H9 (cell line): ENCODE measurements at regions not wholly inside any gene's neighbourhood (a gene's known extent, or its start where the extent isn't known, plus 50 kb on each side); places are given as distances from the start of the nearest gene placed in this dataset.

Experiments used
- DNase-seq: peaks from one replicate; pipeline ENCODE4 v3.0.0-alpha.2; 2017
- H2AFZ ChIP-seq: one replicate; pipeline ENCODE4 v1.6.1; 2013; ENCODE audit warnings: mild to moderate bottlenecking, low read length, control low read depth, moderate library complexity
- H2AK5ac ChIP-seq: 2 replicates; pipeline ENCODE4 v1.6.1; 2013; ENCODE audit warnings: low read length, control low read depth, mixed read lengths; ENCODE audit not compliant: insufficient read length
- H2BK120ac ChIP-seq: one replicate; pipeline ENCODE4 v1.6.1; 2013; ENCODE audit warnings: low read depth, mild to moderate bottlenecking, low read length, control low read depth, inconsistent platforms; ENCODE audit not compliant: poor library complexity, severe bottlenecking
- H2BK12ac ChIP-seq: 2 replicates; pipeline ENCODE4 v1.6.1; 2013; ENCODE audit warnings: low read length, control low read depth, mixed read lengths, low read depth; ENCODE audit not compliant: insufficient read length
- H2BK15ac ChIP-seq: 2 replicates; pipeline ENCODE4 v1.6.1; 2013; ENCODE audit warnings: low read depth, low read length, control low read depth
- H2BK20ac ChIP-seq: one replicate; pipeline ENCODE4 v1.6.1; 2013; ENCODE audit warnings: low read depth, mild to moderate bottlenecking, low read length, control low read depth, inconsistent platforms; ENCODE audit not compliant: poor library complexity, severe bottlenecking
- H2BK5ac ChIP-seq: 2 replicates; pipeline ENCODE4 v1.6.1; 2013; ENCODE audit warnings: low read length, control low read depth, mixed read lengths; ENCODE audit not compliant: insufficient read length
- H3K14ac ChIP-seq: 2 replicates; pipeline ENCODE4 v1.6.1; 2013; ENCODE audit warnings: low read length, control low read depth; ENCODE audit not compliant: insufficient read depth
- H3K18ac ChIP-seq: 2 replicates; pipeline ENCODE4 v1.6.1; 2013; ENCODE audit warnings: low read depth, mild to moderate bottlenecking, mixed read lengths, low read length, control low read depth; ENCODE audit not compliant: insufficient read length
- H3K23ac ChIP-seq: 2 replicates; pipeline ENCODE4 v1.6.1; 2013; ENCODE audit warnings: low read length, control low read depth, mixed read lengths, low read depth; ENCODE audit not compliant: insufficient read length
- H3K23me2 ChIP-seq: 2 replicates; pipeline ENCODE4 v1.6.1; 2013; ENCODE audit warnings: low read depth, mild to moderate bottlenecking, mixed read lengths, low read length, control low read depth; ENCODE audit not compliant: insufficient read length, poor library complexity, severe bottlenecking
- H3K27ac ChIP-seq: 2 replicates; pipeline ENCODE4 v1.5.1; 2013; ENCODE audit warnings: low read length, control low read depth, mixed read lengths, low read depth; ENCODE audit not compliant: insufficient read length
- H3K27me3 ChIP-seq: 2 replicates; pipeline ENCODE4 v1.6.1; 2013; ENCODE audit warnings: low read length, control low read depth, inconsistent platforms; ENCODE audit not compliant: insufficient read depth
- H3K4ac ChIP-seq: 2 replicates; pipeline ENCODE4 v1.6.1; 2013; ENCODE audit warnings: low read depth, mild to moderate bottlenecking, control low read depth, inconsistent platforms, low read length, moderate library complexity
- H3K4me1 ChIP-seq: 2 replicates; pipeline ENCODE4 v1.6.1; 2013; ENCODE audit warnings: low read length, control low read depth, inconsistent platforms; ENCODE audit not compliant: insufficient read depth
- H3K4me2 ChIP-seq: 2 replicates; pipeline ENCODE4 v1.6.1; 2013; ENCODE audit warnings: low read length, control low read depth, mixed read lengths; ENCODE audit not compliant: insufficient read length, insufficient read depth
- H3K56ac ChIP-seq: 2 replicates; pipeline ENCODE4 v1.6.1; 2013; ENCODE audit warnings: low read depth, mild to moderate bottlenecking, mixed read lengths, low read length, control low read depth; ENCODE audit not compliant: insufficient read length
- H3K79me1 ChIP-seq: 2 replicates; pipeline ENCODE4 v1.6.1; 2013; ENCODE audit warnings: low read depth, mild to moderate bottlenecking, moderate library complexity, low read length, control low read depth, inconsistent platforms; ENCODE audit not compliant: insufficient read depth, poor library complexity, severe bottlenecking
- H3K79me2 ChIP-seq: 2 replicates; pipeline ENCODE4 v1.6.1; 2013; ENCODE audit warnings: low read length, control low read depth, inconsistent platforms; ENCODE audit not compliant: insufficient read depth
- H3K9ac ChIP-seq: 2 replicates; pipeline ENCODE4 v1.6.1; 2013; ENCODE audit warnings: low read length, control low read depth, mixed read lengths; ENCODE audit not compliant: insufficient read length; ENCODE audit errors: extremely low read depth
- H3K9me3 ChIP-seq: one replicate; pipeline ENCODE4 v1.6.1; 2013; ENCODE audit warnings: low read depth, low read length, inconsistent platforms; ENCODE audit not compliant: control insufficient read depth
- H3T11ph ChIP-seq: one replicate; pipeline ENCODE4 v1.6.1; 2013; ENCODE audit warnings: mild to moderate bottlenecking, low read length, control low read depth, inconsistent platforms
- H4K20me1 ChIP-seq: one replicate; pipeline ENCODE4 v1.6.1; 2013; ENCODE audit not compliant: control insufficient read depth, insufficient read length, insufficient read depth
- H4K5ac ChIP-seq: 2 replicates; pipeline ENCODE4 v1.6.1; 2013; ENCODE audit warnings: low read depth, mild to moderate bottlenecking, mixed read lengths, low read length, control low read depth; ENCODE audit not compliant: insufficient read length
- H4K8ac ChIP-seq: replicated peaks from 2 replicates; pipeline ENCODE4 v1.6.1; 2013; ENCODE audit warnings: low read length, control low read depth, mixed read lengths, low read depth; ENCODE audit not compliant: insufficient read length
- H4K91ac ChIP-seq: 2 replicates; pipeline ENCODE4 v1.6.1; 2013; ENCODE audit warnings: low read depth, mild to moderate bottlenecking, moderate library complexity, mixed read lengths, low read length, control low read depth; ENCODE audit not compliant: insufficient read length
- H3K27ac Mint-ChIP-seq, 3 experiments: 2 replicates in 2 of 3; 3 replicates in 1 of 3; pipeline ENCODE4 v1.8.0; 2020 to 2021; ENCODE audit warnings: mixed read lengths in 3 of 3, mild to moderate bottlenecking in 1 of 3, moderate library complexity in 1 of 3
- H3K27me3 Mint-ChIP-seq: 2 replicates; pipeline ENCODE4 v1.8.0; 2021; ENCODE audit warnings: low read depth, mild to moderate bottlenecking, moderate library complexity, mixed read lengths
- H3K36me3 Mint-ChIP-seq, 3 experiments: 2 replicates in 2 of 3; 3 replicates in 1 of 3; pipeline ENCODE4 v1.8.0; 2020 to 2021; ENCODE audit warnings: low read depth in 3 of 3, mixed read lengths in 3 of 3; ENCODE audit not compliant: insufficient read depth in 1 of 3
- H3K4me1 Mint-ChIP-seq, 2 experiments: 2 replicates each; pipeline ENCODE4 v1.8.0; 2020; ENCODE audit warnings: mixed read lengths in 2 of 2
- H3K4me3 Mint-ChIP-seq, 2 experiments: 2 replicates in 1 of 2; 3 replicates in 1 of 2; pipeline ENCODE4 v1.8.0; 2020 to 2021; ENCODE audit warnings: mild to moderate bottlenecking in 2 of 2, mixed read lengths in 2 of 2, moderate library complexity in 1 of 2
- H3K9me3 Mint-ChIP-seq, 2 experiments: 2 replicates in 1 of 2; 3 replicates in 1 of 2; pipeline ENCODE4 v1.8.0; 2020; ENCODE audit warnings: mild to moderate bottlenecking in 2 of 2, mixed read lengths in 2 of 2, moderate library complexity in 1 of 2
- CTCF ChIP-seq: fragments of 200-600 bp; sonication (generic); conservative IDR thresholded peaks from 3 replicates; pipeline ENCODE4 v1.8.0; 2021; ENCODE audit warnings: antibody characterized with exemption, mild to moderate bottlenecking
- WGBS: extraction: QIAGEN DNeasy Blood & Tissue Kit; methylation state at CpG from one replicate; pipeline ENCODE4 v1.1.7; 2013; ENCODE audit warnings: missing lambda C conversion rate, low lambda C conversion rate, mixed read lengths; ENCODE audit not compliant: insufficient read length; ENCODE audit errors: extremely low coverage; 5-methylcytosine and 5-hydroxymethylcytosine counted together

DNA sequence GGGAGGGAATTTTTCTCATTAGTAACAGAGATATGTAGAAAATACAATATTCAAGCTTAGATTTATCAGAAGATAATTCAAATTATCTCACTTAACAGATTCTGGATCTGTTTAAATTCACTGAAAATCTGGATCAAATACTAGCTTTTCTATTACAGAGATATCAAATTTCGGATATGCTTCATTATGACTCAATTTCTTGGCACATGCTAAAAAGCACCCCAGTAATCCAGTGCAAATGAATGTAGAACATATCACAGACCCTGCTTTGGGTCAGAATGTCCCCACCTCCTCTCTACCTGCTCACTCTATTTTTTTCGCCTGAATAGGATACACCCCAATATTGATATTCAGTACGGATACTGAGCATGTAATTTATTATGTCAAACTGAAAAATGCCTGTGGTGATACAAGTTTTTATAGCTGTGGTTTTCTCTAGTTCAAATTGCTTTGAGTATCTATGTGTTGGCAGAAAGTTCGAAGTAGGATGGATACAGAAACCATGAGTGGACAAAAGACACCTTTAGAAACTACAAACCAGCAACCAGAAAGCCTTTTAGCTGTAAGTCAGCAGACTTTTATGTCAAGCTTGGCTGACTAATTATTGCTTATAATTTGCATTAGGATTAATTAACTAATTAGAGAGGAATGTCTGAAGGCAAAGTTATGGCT, 290.0 kb downstream of the TFAP2B start:
- Histone ChIP-seq H3K9ac (no peak overlapping the region), H3K79me1 (no peaks in the 10 kb centered on the region), H2BK20ac (no peak overlapping the region), H3K4ac (no peak overlapping the region), H2BK15ac (no peak overlapping the region), H3K4me1 (no peaks in the 10 kb centered on the region), H3K27ac (no peak overlapping the region), H3K9me3 (no peaks in the 10 kb centered on the region), H3K14ac (no peak overlapping the region), H3K23ac (no peak overlapping the region), H2BK5ac (no peak overlapping the region), H3K18ac (no peak overlapping the region), H3K56ac (no peak overlapping the region), H4K91ac (no peak overlapping the region), H2AK5ac (no peak overlapping the region), H4K20me1 (no peaks in the 10 kb centered on the region), H2BK120ac (no peak overlapping the region), H4K8ac (no peak overlapping the region), H3K79me2 (no peaks in the 10 kb centered on the region), H2AFZ (no peak overlapping the region), H3K4me2 (no peak overlapping the region), H2BK12ac (no peak overlapping the region), H3K23me2 (no peaks in the 10 kb centered on the region), H3K27me3 (no peaks in the 10 kb centered on the region), H3T11ph (no peak overlapping the region), H4K5ac (no peak overlapping the region)
- H3K9me3 Mint-ChIP-seq: no peaks in the 10 kb centered on the region
- no CpG with 5 or more reads among the region's 4 CpGs for WGBS
- TF ChIP-seq CTCF: no peak
- no peaks in the 10 kb centered on the region; the same call in none of the 2 replicates for H3K27me3 Mint-ChIP-seq
- no peaks in the 10 kb centered on the region for H3K4me1 Mint-ChIP-seq
- H3K36me3 Mint-ChIP-seq: no peaks in the 10 kb centered on the region
- no peak overlapping the region for H3K27ac Mint-ChIP-seq
- no peak overlapping the region for H3K4me3 Mint-ChIP-seq
- DNase-seq: no peak
